GM12865 (cell line): ENCODE measurements at regions not wholly inside any gene's neighbourhood (a gene's known extent, or its start where the extent isn't known, plus 50 kb on each side); places are given as distances from the start of the nearest gene placed in this dataset.

Experiments used
- DNase-seq: peaks from one replicate; pipeline ENCODE4 v3.0.0; 2010; ENCODE audit warnings: low read depth
- H3K4me3 ChIP-seq: 2 replicates; pipeline ENCODE4 v1.5.1; 2011; ENCODE audit warnings: mild to moderate bottlenecking, low read depth, low read length, control low read depth
- CTCF ChIP-seq: IDR thresholded peaks from 2 replicates; pipeline ENCODE4 v1.5.1; 2011; ENCODE audit warnings: low read length, control low read depth, low read depth, inconsistent platforms; ENCODE audit not compliant: insufficient read depth; ENCODE audit errors: missing control alignments

- DNase-seq = no peak
- H3K4me3 ChIP-seq = no peak overlapping the region
- no peak for TF ChIP-seq CTCF
These were observed 93.7 kb upstream of the UBE3A start for GRCh38 chr15:25532269-25533140.

- no peak for DNase-seq
- no peak overlapping the region for H3K4me3 ChIP-seq
- no peak for TF ChIP-seq CTCF
These were observed 91.0 kb upstream of the UBE3A start for GRCh38 chr15:25529774-25530173.

GRCh38 chr15:25527118-25527517 is 88.3 kb upstream of the UBE3A start:
- DNase-seq = no peak
- no peak for TF ChIP-seq CTCF
- H3K4me3 ChIP-seq = no peak overlapping the region

GRCh38 chr15:25525741-25526140 is 86.9 kb upstream of the UBE3A start:
- no peak for TF ChIP-seq CTCF
- H3K4me3 ChIP-seq = no peak overlapping the region
- no peak for DNase-seq

GRCh38 chr15:25515633-25516032 is 76.8 kb upstream of the UBE3A start:
- H3K4me3 ChIP-seq = no peak overlapping the region
- no peak for TF ChIP-seq CTCF
- DNase-seq = no peak

- no peak overlapping the region for H3K4me3 ChIP-seq
- DNase-seq = no peak
- TF ChIP-seq CTCF = no peak
These were observed 75.7 kb upstream of the UBE3A start for GRCh38 chr15:25514522-25514921.

GRCh38 chr15:25512957-25513356 is 74.1 kb upstream of the UBE3A start:
- no peak overlapping the region for H3K4me3 ChIP-seq
- no peak for TF ChIP-seq CTCF
- DNase-seq = no peak
